GM12878 (cell line): ENCODE measurements at regions not wholly inside any gene's neighbourhood (a gene's known extent, or its start where the extent isn't known, plus 50 kb on each side); places are given as distances from the start of the nearest gene placed in this dataset.

Experiments
- ATAC-seq: fragments of 200-7000 bp; cut with Tn5 transposase; 3 replicates; pipeline ENCODE4 v1.9.1; 2020; ENCODE audit warnings: mild to moderate bottlenecking, moderate library complexity
- BruUV-seq: library from RNA; stranded (reverse); fragments of 400-500 nt; replicated peaks from 2 replicates; lab custom pipeline; 2021; lab: Mats Ljungman, UMichigan
- CTCF ChIA-PET: fragments of 300-600 bp; sonication (Branson Sonifier 250); formaldehyde crosslinking; extraction: SDS; loops from one replicate; lab custom pipeline; 2021; ENCODE audit warnings: inconsistent platforms; lab: Yijun Ruan, JAX
- POLR2A ChIA-PET: fragments of 350-600 bp; formaldehyde crosslinking; extraction: SDS; loops from one replicate; lab custom pipeline; 2021; ENCODE audit warnings: inconsistent platforms; lab: Charles Lee
- RAD21 ChIA-PET: fragments of 300-600 bp; sonication (Branson Sonifier 250); formaldehyde crosslinking; loops from one replicate; lab custom pipeline; 2023; ENCODE audit warnings: antibody characterized with exemption; ENCODE audit not compliant: unreplicated experiment; lab: Charles Lee
- SMC1A ChIA-PET: fragments of 300-600 bp; sonication (Branson Sonifier 250); formaldehyde crosslinking; loops from one replicate; lab custom pipeline; 2023; ENCODE audit not compliant: unreplicated experiment, uncharacterized antibody; lab: Charles Lee
- DNase-seq: peaks from one replicate; pipeline ENCODE4 v3.0.0-alpha.2; 2011; ENCODE audit warnings: low read depth, low spot score
- FAIRE-seq: peaks from 3 replicates; lab custom pipeline; 2011; peaks lifted over from hg19 to GRCh38; lab: Jason Lieb, UNC
- H2AFZ ChIP-seq: 2 replicates; pipeline ENCODE4 v1.6.0; 2011; ENCODE audit warnings: low read depth, low read length, control low read depth; ENCODE audit not compliant: control insufficient read depth
- H3K27ac ChIP-seq: 2 replicates; pipeline ENCODE4 v1.5.1; 2011; ENCODE audit warnings: control low read depth; ENCODE audit not compliant: control insufficient read depth, insufficient read depth
- H3K27me3 ChIP-seq, 2 experiments: replicated peaks in 1 of 2; 2 replicates each; pipeline versions ENCODE4 v1.6.0 to v1.6.1; 2011; ENCODE audit warnings: low read length in 1 of 2; ENCODE audit not compliant: control insufficient read depth in 2 of 2, insufficient read depth in 2 of 2
- H3K36me3 ChIP-seq, 2 experiments: 2 replicates each; pipeline ENCODE4 v1.5.1; 2011; ENCODE audit warnings: low read length in 1 of 2; ENCODE audit not compliant: control insufficient read depth in 2 of 2, insufficient read depth in 2 of 2
- H3K4me1 ChIP-seq: 2 replicates; pipeline ENCODE4 v1.6.1; 2011; ENCODE audit warnings: mild to moderate bottlenecking, low read length, moderate library complexity, mixed read lengths; ENCODE audit not compliant: control insufficient read depth, insufficient read depth
- H3K4me2 ChIP-seq: 2 replicates; pipeline ENCODE4 v1.6.0; 2011; ENCODE audit warnings: control low read depth; ENCODE audit not compliant: control insufficient read depth, insufficient read depth
- H3K4me3 ChIP-seq: fragments of 200-600 bp; sonication (generic); 2 replicates; pipeline ENCODE4 v1.5.1; 2016
- H3K79me2 ChIP-seq: 2 replicates; pipeline ENCODE4 v1.6.0; 2011; ENCODE audit warnings: low read length; ENCODE audit not compliant: control insufficient read depth, insufficient read depth
- H3K9ac ChIP-seq: 2 replicates; pipeline ENCODE4 v1.8.0; 2011; ENCODE audit warnings: low read length, control low read depth, mixed read lengths; ENCODE audit not compliant: control insufficient read depth, insufficient read depth
- H3K9me3 ChIP-seq: replicated peaks from 3 replicates; pipeline ENCODE4 v1.5.1; 2011; ENCODE audit warnings: mild to moderate bottlenecking, low read length; ENCODE audit not compliant: control insufficient read depth, insufficient read depth
- H4K20me1 ChIP-seq: 2 replicates; pipeline ENCODE4 v1.6.0; 2011; ENCODE audit not compliant: control insufficient read depth, insufficient read depth
- ETV6 ChIP-seq, 2 experiments: fragments of 450-650 bp in 1 of 2; IDR thresholded peaks in 1 of 2; conservative IDR thresholded peaks in 1 of 2; 2 replicates each; pipeline ENCODE4 v1.6.1; 2014; ENCODE audit warnings: antibody characterized with exemption in 1 of 2, borderline replicate concordance in 1 of 2, low read depth in 1 of 2, mild to moderate bottlenecking in 1 of 2, moderate library complexity in 1 of 2
- GATAD2B ChIP-seq: fragments of 450-650 bp; conservative IDR thresholded peaks from 2 replicates; pipeline ENCODE4 v1.6.1; 2017; ENCODE audit warnings: low read depth, mild to moderate bottlenecking, moderate library complexity
- KDM1A ChIP-seq: fragments of 200-600 bp; sonication (generic); IDR thresholded peaks from 2 replicates; pipeline ENCODE4 v1.6.1; 2016; ENCODE audit warnings: borderline replicate concordance
- NKRF ChIP-seq: fragments of 450-650 bp; conservative IDR thresholded peaks from 2 replicates; pipeline ENCODE4 v1.6.1; 2017; ENCODE audit warnings: mild to moderate bottlenecking, moderate library complexity
- RELB ChIP-seq: fragments of 450-650 bp; IDR thresholded peaks from 2 replicates; pipeline ENCODE4 v1.6.1; 2017; ENCODE audit warnings: low read depth, mild to moderate bottlenecking, moderate library complexity
- STAT3 ChIP-seq: IDR thresholded peaks from 2 replicates; pipeline ENCODE4 v1.6.1; 2011; ENCODE audit warnings: low read depth, low read length, improper control_type of control experiment
- SUPT20H ChIP-seq: IDR thresholded peaks from 2 replicates; pipeline ENCODE4 v1.6.1; 2011; ENCODE audit warnings: low read depth, mild to moderate bottlenecking, low read length, moderate library complexity, borderline replicate concordance; ENCODE audit not compliant: control insufficient read depth
- TCF12 ChIP-seq: IDR thresholded peaks from 2 replicates; pipeline ENCODE4 v1.6.1; 2011; ENCODE audit warnings: low read depth, mild to moderate bottlenecking, low read length
- WRNIP1 ChIP-seq: IDR thresholded peaks from 2 replicates; pipeline ENCODE4 v1.6.1; 2011; ENCODE audit warnings: low read depth, low read length, improper control_type of control experiment, borderline replicate concordance
- ZNF687 ChIP-seq: fragments of 450-650 bp; IDR thresholded peaks from 2 replicates; pipeline ENCODE4 v1.6.1; 2017; ENCODE audit warnings: mild to moderate bottlenecking, moderate library complexity
- WGBS: methylation state at CpG from one replicate; pipeline ENCODE4 v1.1.6; 2016; ENCODE audit warnings: low lambda C conversion rate; ENCODE audit not compliant: insufficient replicate concordance, insufficient coverage; ENCODE audit errors: missing lambda C conversion rate; 5-methylcytosine and 5-hydroxymethylcytosine counted together
- in situ Hi-C: fragments of 300-500 bp; cut with MboI; formaldehyde crosslinking; loops from 9 replicates; pipeline ENCODE4 v1.14.3; 2018; ENCODE audit warnings: mixed read lengths
- intact Hi-C: fragments of 100-400 bp; cut with micrococcal nuclease; formaldehyde crosslinking; loops from one replicate; pipeline ENCODE4 v1.14.2; 2022; ENCODE audit not compliant: unreplicated experiment

GRCh38 chr12:18171571-18171970 lies 81.6 kb upstream of the RERGL start:
- BruUV-seq: no TSS peak
- no peaks in the 10 kb centered on the region for H3K36me3 ChIP-seq
- ChIA-PET SMC1A (no interaction called here), CTCF (no interaction called here), POLR2A (no interaction called here), RAD21 (no interaction called here)
- no peak for FAIRE-seq
- H2AFZ ChIP-seq: no peak overlapping the region
- DNase-seq: no peak
- WGBS: 0% methylated on average over 1 of the region's 1 CpG
- no peak for ATAC-seq
- no peaks in the 10 kb centered on the region for H3K27me3 ChIP-seq
- in situ Hi-C loops: no loop called here
- H3K9me3 ChIP-seq: no peaks in the 10 kb centered on the region; the same call in 2 of the 3 replicates
- no peaks in the 10 kb centered on the region for H3K79me2 ChIP-seq
- H3K4me1 ChIP-seq: no peaks in the 10 kb centered on the region
- H3K4me3 ChIP-seq: no peak overlapping the region
- no peaks in the 10 kb centered on the region for H4K20me1 ChIP-seq
- no peak overlapping the region for H3K9ac ChIP-seq
- H3K4me2 ChIP-seq: no peak overlapping the region
- TF ChIP-seq TCF12 (no peak), ETV6 (conservative IDR thresholded peaks at IDR 0.05 in 1 of 2, IDR thresholded peaks at IDR 0.05 in 1 of 2; ENCODE audit: borderline replicate concordance in 1 of 2, low read depth in 1 of 2) (no peak), GATAD2B (no peak), WRNIP1 (no peak), STAT3 (no peak), RELB (no peak)
- no peak overlapping the region for H3K27ac ChIP-seq
- intact Hi-C loops: no loop called here

- no peaks in the 10 kb centered on the region for H3K36me3 ChIP-seq
- ChIA-PET RAD21 (no interaction called here), POLR2A (no interaction called here), SMC1A (no interaction called here), CTCF (interaction anchor here (1.4 kb wide), 1 partner anchor 11 kb away, joined by 3 read pairs; no protein-coding TSS in a partner anchor)
- no peaks in the 10 kb centered on the region for H4K20me1 ChIP-seq
- H3K4me3 ChIP-seq: no peak overlapping the region
- no peak overlapping the region for H3K27ac ChIP-seq
- in situ Hi-C loops (no loop called here), intact Hi-C loops (no loop called here)
- no peaks in the 10 kb centered on the region for H3K27me3 ChIP-seq
- DNase-seq (no peak), FAIRE-seq (no peak), ATAC-seq (no peak)
- H2AFZ ChIP-seq: no peak overlapping the region
- H3K79me2 ChIP-seq: no peaks in the 10 kb centered on the region
- no peaks in the 10 kb centered on the region for H3K4me1 ChIP-seq
- no peak overlapping the region for H3K4me2 ChIP-seq
- H3K9me3 ChIP-seq: peaks cover 2% of the 10 kb centered on the region; the same call in 2 of the 3 replicates
- BruUV-seq: no TSS peak
- no peak overlapping the region for H3K9ac ChIP-seq
- WGBS: 20% methylated on average over 3 of the region's 3 CpGs
- TF ChIP-seq NKRF (no peak), SUPT20H (no peak), ZNF687 (no peak), KDM1A (no peak)
Observed at GRCh38 chr12:18168016-18168415, 78.0 kb upstream of the RERGL start.
